ENCODE measurements at regions not wholly inside any gene's neighbourhood (a gene's known extent, or its start where the extent isn't known, plus 50 kb on each side); places are given as distances from the start of the nearest gene placed in this dataset.

DNA sequence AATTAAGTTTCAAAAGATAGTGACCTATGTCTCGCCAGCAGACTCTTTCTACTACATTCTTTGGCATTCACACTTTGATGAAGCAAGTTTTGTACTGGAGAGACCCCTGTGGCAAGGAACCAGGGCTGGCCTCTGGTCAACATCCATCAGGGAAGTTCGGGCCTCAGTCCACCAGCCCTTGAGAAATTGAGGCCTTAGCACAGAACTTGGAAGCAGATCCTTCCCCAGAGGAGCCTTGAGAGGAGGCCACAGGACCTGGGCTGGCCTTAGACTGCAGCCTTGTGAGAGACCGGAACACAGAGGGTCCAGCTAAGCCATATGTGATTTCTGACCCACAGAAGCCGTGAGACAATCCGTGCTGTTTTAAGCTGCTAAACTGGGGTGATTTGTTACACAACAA lies 317.9 kb downstream of the ZSWIM6 start:
- no peaks in the 10 kb centered on the region for H3K23me2 ChIP-seq (ENCODE audit: low read depth, low read length)
- DNase-seq (ENCODE audit: low read depth in 1 of 2, low spot score in 2 of 2): no peak
- WGBS, 2 experiments (ENCODE audit: extremely low coverage in 1 of 2, insufficient coverage in 1 of 2, insufficient read length in 1 of 2, insufficient replicate concordance in 2 of 2, low coverage in 1 of 2, low lambda C conversion rate in 2 of 2, missing lambda C conversion rate in 1 of 2): 85% methylated on average over 5 of the region's 5 CpGs; no CpG with 5 or more reads in 1 of the 2 experiments
- FAIRE-seq: no peak
- ChIA-PET POLR2A (ENCODE audit: partially characterized antibody) (no interaction called here), CTCF (ENCODE audit: partially characterized antibody) (interaction anchor here (2.2 to 3.2 kb wide), 2 partner anchors 8 to 10 kb away, joined by 11 to 15 read pairs; no protein-coding TSS in a partner anchor)
- H3K23ac ChIP-seq (ENCODE audit: insufficient read length): no peak overlapping the region
- no peak overlapping the region for H2BK12ac ChIP-seq (ENCODE audit: low read depth, low read length)
- no peak overlapping the region for H3K18ac ChIP-seq (ENCODE audit: extremely low read depth, low read length)
- H4K91ac ChIP-seq (replicated peaks; ENCODE audit: insufficient read length, low read length): no peak overlapping the region
- H3K56ac ChIP-seq (replicated peaks; ENCODE audit: insufficient read length, low read depth, low read length): no peak overlapping the region
- H2BK20ac ChIP-seq (ENCODE audit: low read length): no peak overlapping the region
- H3K4me3 ChIP-seq (ENCODE audit: extremely low read depth in 1 of 4, insufficient read depth in 2 of 4, low read depth in 3 of 4, low read length in 4 of 4): no peak overlapping the region
- H4K20me1 ChIP-seq (replicated peaks in 1 of 2; ENCODE audit: control insufficient read depth in 1 of 2, insufficient read depth in 2 of 2, low read length in 2 of 2): no peaks in the 10 kb centered on the region
- no peaks in the 10 kb centered on the region for H3K9me3 ChIP-seq (ENCODE audit: insufficient read depth in 2 of 2, low read depth in 1 of 2, low read length in 1 of 2)
- H4K5ac ChIP-seq (ENCODE audit: insufficient read length, low read depth, low read length): no peak overlapping the region
- no peak overlapping the region for H2BK15ac ChIP-seq (ENCODE audit: low read length)
- H3K9ac ChIP-seq (replicated peaks in 1 of 4; ENCODE audit: extremely low read depth in 1 of 4, low read depth in 3 of 4, low read length in 3 of 4): no peak overlapping the region
- no peak overlapping the region for H4K8ac ChIP-seq (ENCODE audit: extremely low read depth, insufficient read depth, low read length)
- no peak overlapping the region for H3K14ac ChIP-seq (ENCODE audit: insufficient read length)
- TF ChIP-seq CHD1 (IDR thresholded peaks at IDR 0.05; ENCODE audit: low read depth, low read length) (no peak), SIN3A (conservative IDR thresholded peaks at IDR 0.05 in 1 of 2, IDR thresholded peaks at IDR 0.05 in 1 of 2; ENCODE audit: low read depth in 1 of 2, low read length in 2 of 2) (no peak), BACH1 (IDR thresholded peaks at IDR 0.05; ENCODE audit: low read length) (no peak), CHD2 (IDR thresholded peaks at IDR 0.05; ENCODE audit: low read length) (no peak), GABPA (IDR thresholded peaks at IDR 0.05; ENCODE audit: borderline replicate concordance, insufficient read depth, low read length) (no peak), RNF2 (IDR thresholded peaks at IDR 0.05; ENCODE audit: borderline replicate concordance, low read depth, low read length, missing control alignments, poor library complexity, severe bottlenecking) (no peak), POLR2AphosphoS5 (IDR thresholded peaks at IDR 0.05; ENCODE audit: low read depth, low read length) (no peak), TAF1 (IDR thresholded peaks at IDR 0.05; ENCODE audit: low read depth, low read length) (no peak), ZNF274 (IDR thresholded peaks at IDR 0.05; ENCODE audit: borderline replicate concordance, extremely low read depth, low read length) (no peak), CREB1 (IDR thresholded peaks at IDR 0.05) (no peak), TCF12 (IDR thresholded peaks at IDR 0.05; ENCODE audit: low read depth, low read length) (no peak), SRF (IDR thresholded peaks at IDR 0.05; ENCODE audit: low read depth, low read length) (no peak), CBX5 (IDR thresholded peaks at IDR 0.05; ENCODE audit: low read depth, low read length) (no peak), FOSL1 (IDR thresholded peaks at IDR 0.05; ENCODE audit: insufficient read depth, low read depth, low read length) (no peak), RFX5 (IDR thresholded peaks at IDR 0.05; ENCODE audit: borderline replicate concordance, low read depth, low read length) (no peak)
- H3K79me2 ChIP-seq (ENCODE audit: control insufficient read depth in 1 of 2, insufficient read depth in 2 of 2, low read length in 2 of 2): no peaks in the 10 kb centered on the region
- H3K27me3 ChIP-seq (replicated peaks in 1 of 4; ENCODE audit: control insufficient read depth in 3 of 4, extremely low read depth in 1 of 4, insufficient read depth in 3 of 4, low read length in 3 of 4): peaks cover 0 to 2% (median 0%) of the 10 kb centered on the region in 4 experiments; a peak in 1 of 7 replicates
- H2BK5ac ChIP-seq (ENCODE audit: low read depth, low read length): no peak overlapping the region
- 0 out of 2 replicates have a peak overlapping the region, but pooled peaks have one; percentile 67 for H2AFZ ChIP-seq (ENCODE audit: low read length)
- H2BK120ac ChIP-seq (replicated peaks; ENCODE audit: low read depth, low read length): no peak overlapping the region
- no peaks in the 10 kb centered on the region for H3K36me3 ChIP-seq (ENCODE audit: control insufficient read depth in 2 of 4, insufficient read depth in 4 of 4, low read length in 3 of 4)
- H3K79me1 ChIP-seq (ENCODE audit: low read depth, low read length): no peaks in the 10 kb centered on the region
- no peak overlapping the region for H3K4me2 ChIP-seq (ENCODE audit: insufficient read depth in 1 of 2, low read depth in 2 of 2, low read length in 2 of 2)
- H3K4me1 ChIP-seq (replicated peaks in 1 of 4; ENCODE audit: control insufficient read depth in 3 of 4, insufficient read depth in 4 of 4, low read length in 3 of 4): no peaks in the 10 kb centered on the region
- H2AK5ac ChIP-seq (ENCODE audit: low read depth, low read length): no peak overlapping the region
- H3K4ac ChIP-seq (replicated peaks; ENCODE audit: insufficient read length, low read depth, low read length): no peak overlapping the region
- no peak overlapping the region for H3K27ac ChIP-seq (ENCODE audit: low read depth, low read length)
